HEK293 (cell line): ENCODE measurements at regions not wholly inside any gene's neighbourhood (a gene's known extent, or its start where the extent isn't known, plus 50 kb on each side); places are given as distances from the start of the nearest gene placed in this dataset.

Experiments
- CTCF ChIA-PET: fragments of 350-600 bp; formaldehyde crosslinking; extraction: SDS; loops from one replicate; lab custom pipeline; 2021; ENCODE audit warnings: antibody characterized with exemption; lab: Yijun Ruan, JAX
- POLR2A ChIA-PET: fragments of 300-600 bp; formaldehyde crosslinking; extraction: SDS; loops from one replicate; lab custom pipeline; 2020; ENCODE audit warnings: antibody characterized with exemption, inconsistent platforms; lab: Yijun Ruan, JAX
- H3K27ac ChIP-seq: fragments of 200-500 bp; sonication (Bioruptor generic); 2 replicates; pipeline ENCODE4 v1.5.1; 2014; ENCODE audit warnings: low read depth, low read length, control low read depth, inconsistent platforms; ENCODE audit errors: extremely low read depth
- H3K36me3 ChIP-seq, 2 experiments: fragments of 200-500 bp in 1 of 2; sonication (Bioruptor generic) in 1 of 2; 1 replicate in 1 of 2; 2 replicates in 1 of 2; pipeline ENCODE4 v1.5.1; 2014 to 2017; ENCODE audit warnings: inconsistent platforms in 2 of 2, low read length in 2 of 2; ENCODE audit not compliant: control insufficient read depth in 2 of 2, insufficient read depth in 1 of 2
- H3K4me1 ChIP-seq: fragments of 200-500 bp; sonication (Bioruptor generic); 2 replicates; pipeline ENCODE4 v1.5.1; 2014; ENCODE audit warnings: mild to moderate bottlenecking, low read length, inconsistent platforms; ENCODE audit not compliant: control insufficient read depth, insufficient read depth
- H3K4me3 ChIP-seq: 2 replicates; pipeline ENCODE4 v1.5.1; 2011; ENCODE audit warnings: low read depth, mild to moderate bottlenecking, control low read depth, low read length, moderate library complexity
- H3K9me3 ChIP-seq: fragments of 200-500 bp; sonication (Bioruptor generic); 2 replicates; pipeline ENCODE4 v1.5.1; 2014; ENCODE audit warnings: low read depth, low read length, inconsistent platforms; ENCODE audit not compliant: control insufficient read depth, insufficient read depth
- EGR2 ChIP-seq: fragments of 450-650 bp; formaldehyde crosslinking; IDR thresholded peaks from 2 replicates; pipeline ENCODE4 v1.5.1; 2016; ENCODE audit warnings: low read depth, missing biosample characterization, missing genetic modification characterization
- GLI4 ChIP-seq: fragments of 450-650 bp; formaldehyde crosslinking; IDR thresholded peaks from 2 replicates; pipeline ENCODE4 v1.5.1; 2016; ENCODE audit warnings: missing biosample characterization, missing genetic modification characterization
- IKZF3 ChIP-seq: fragments of 450-650 bp; IDR thresholded peaks from 2 replicates; pipeline ENCODE4 v1.5.0; 2018; ENCODE audit warnings: missing biosample characterization, mild to moderate bottlenecking, missing genetic modification characterization, moderate library complexity
- KLF10 ChIP-seq: fragments of 450-650 bp; IDR thresholded peaks from 2 replicates; pipeline ENCODE4 v1.5.1; 2018; ENCODE audit warnings: missing biosample characterization, mild to moderate bottlenecking, missing genetic modification characterization
- SP3 ChIP-seq: fragments of 450-650 bp; formaldehyde crosslinking; IDR thresholded peaks from 2 replicates; pipeline ENCODE4 v1.5.1; 2016; ENCODE audit warnings: missing biosample characterization, missing genetic modification characterization
- WT1 ChIP-seq: fragments of 450-650 bp; formaldehyde crosslinking; IDR thresholded peaks from 2 replicates; pipeline ENCODE4 v1.5.1; 2016; ENCODE audit warnings: missing biosample characterization, missing genetic modification characterization
- ZBTB10 ChIP-seq: fragments of 450-650 bp; formaldehyde crosslinking; IDR thresholded peaks from 2 replicates; pipeline ENCODE4 v1.5.1; 2016; ENCODE audit warnings: missing biosample characterization, missing genetic modification characterization
- ZFHX2 ChIP-seq: fragments of 450-650 bp; formaldehyde crosslinking; conservative IDR thresholded peaks from 2 replicates; pipeline ENCODE4 v1.5.1; 2016; ENCODE audit warnings: missing biosample characterization, missing genetic modification characterization
- ZNF157 ChIP-seq: fragments of 450-650 bp; formaldehyde crosslinking; IDR thresholded peaks from 2 replicates; pipeline ENCODE4 v1.5.1; 2016; ENCODE audit warnings: missing biosample characterization, missing genetic modification characterization
- ZNF223 ChIP-seq: fragments of 450-650 bp; formaldehyde crosslinking; IDR thresholded peaks from 2 replicates; pipeline ENCODE4 v1.5.1; 2016; ENCODE audit warnings: missing biosample characterization, missing genetic modification characterization
- ZNF24 ChIP-seq: fragments of 450-650 bp; formaldehyde crosslinking; IDR thresholded peaks from 2 replicates; pipeline ENCODE4 v1.5.1; 2016; ENCODE audit warnings: missing biosample characterization, missing genetic modification characterization
- ZNF324 ChIP-seq: fragments of 450-650 bp; formaldehyde crosslinking; IDR thresholded peaks from 2 replicates; pipeline ENCODE4 v1.5.1; 2016; ENCODE audit warnings: missing biosample characterization, missing genetic modification characterization
- ZNF391 ChIP-seq: fragments of 450-650 bp; formaldehyde crosslinking; IDR thresholded peaks from 2 replicates; pipeline ENCODE4 v1.5.1; 2016; ENCODE audit warnings: low read depth, missing biosample characterization, missing genetic modification characterization, borderline replicate concordance
- ZNF423 ChIP-seq: fragments of 450-650 bp; formaldehyde crosslinking; IDR thresholded peaks from 2 replicates; pipeline ENCODE4 v1.5.1; 2016; ENCODE audit warnings: missing biosample characterization, missing genetic modification characterization
- ZNF48 ChIP-seq: fragments of 450-650 bp; formaldehyde crosslinking; IDR thresholded peaks from 2 replicates; pipeline ENCODE4 v1.5.1; 2016; ENCODE audit warnings: missing biosample characterization, missing genetic modification characterization
- ZNF518A ChIP-seq: fragments of 450-650 bp; formaldehyde crosslinking; conservative IDR thresholded peaks from 2 replicates; pipeline ENCODE4 v1.5.1; 2016; ENCODE audit warnings: low read depth, missing biosample characterization, missing genetic modification characterization
- ZNF561 ChIP-seq: fragments of 450-650 bp; IDR thresholded peaks from 2 replicates; pipeline ENCODE4 v1.5.1; 2018; ENCODE audit warnings: missing biosample characterization, missing genetic modification characterization, borderline replicate concordance
- ZNF837 ChIP-seq: fragments of 450-650 bp; formaldehyde crosslinking; IDR thresholded peaks from 2 replicates; pipeline ENCODE4 v1.5.1; 2016; ENCODE audit warnings: missing biosample characterization, missing genetic modification characterization

- Histone ChIP-seq H3K36me3 (no peaks in the 10 kb centered on the region), H3K27ac (no peak overlapping the region), H3K4me1 (peaks cover 6% of the 10 kb centered on the region), H3K9me3 (no peaks in the 10 kb centered on the region), H3K4me3 (no peak overlapping the region)
- ChIA-PET POLR2A (interaction anchor here (0.7 kb wide), 1 partner anchor 179 kb away, joined by 3 read pairs; no protein-coding TSS in a partner anchor), CTCF (no interaction called here)
- TF ChIP-seq ZNF157 (tag by site-specific recombination), result no peak
- TF ChIP-seq ZNF561, result no peak
- no peak for TF ChIP-seq ZNF48
- no peak for TF ChIP-seq ZNF24 (tag by site-specific recombination)
- TF ChIP-seq WT1, result no peak
- TF ChIP-seq EGR2, result no peak
- TF ChIP-seq ZNF518A, result no peak
- no peak for TF ChIP-seq ZNF423
- no peak for TF ChIP-seq ZNF324 (tag by site-specific recombination)
- TF ChIP-seq ZBTB10, result no peak
- TF ChIP-seq ZNF223 (tag by site-specific recombination), result no peak
- no peak for TF ChIP-seq ZNF837 (tag by site-specific recombination)
- no peak for TF ChIP-seq GLI4 (tag by site-specific recombination)
- TF ChIP-seq SP3 (tag by site-specific recombination), result no peak
- no peak for TF ChIP-seq KLF10
- no peak for TF ChIP-seq IKZF3 (tag by site-specific recombination)
These were observed 506.2 kb upstream of the TBX3 start for GRCh38 chr12:115190010-115190770.

- ChIA-PET CTCF (no interaction called here), POLR2A (no interaction called here)
- Histone ChIP-seq H3K27ac (no peak overlapping the region), H3K9me3 (no peaks in the 10 kb centered on the region), H3K4me3 (no peak overlapping the region), H3K4me1 (no peaks in the 10 kb centered on the region), H3K36me3 (no peaks in the 10 kb centered on the region)
- TF ChIP-seq ZFHX2, result peak; percentile 43; the same call in 1 of the 2 replicates
- no peak for TF ChIP-seq ZNF391
These were observed 501.5 kb upstream of the TBX3 start for GRCh38 chr12:115185506-115185905.
